ENCODE measurements at regions not wholly inside any gene's neighbourhood (a gene's known extent, or its start where the extent isn't known, plus 50 kb on each side); places are given as distances from the start of the nearest gene placed in this dataset.

GRCh38 chr6:165941249-165941775 lies 226.3 kb downstream of the TBXT start:
- no peak for TF ChIP-seq POLR2AphosphoS5 (IDR thresholded peaks at IDR 0.05; ENCODE audit: low read depth, low read length)
- no peak for TF ChIP-seq REST (IDR thresholded peaks at IDR 0.05; ENCODE audit: insufficient read depth in 1 of 2, low read depth in 2 of 2, low read length in 1 of 2)
- TF ChIP-seq SIN3A (IDR thresholded peaks at IDR 0.05; ENCODE audit: borderline replicate concordance, insufficient read depth, low read depth, low read length): no peak
- no peak for TF ChIP-seq TCF7L2 (IDR thresholded peaks at IDR 0.05; ENCODE audit: low read depth, low read length)
- CTCF ChIA-PET: no interaction called here
- DNase-seq (ENCODE audit: low read depth, low spot score) (no peak), ATAC-seq (no peak)
- no peak overlapping the region for H3K4me3 ChIP-seq (ENCODE audit: low read depth in 2 of 2, low read length in 2 of 2)
- no peaks in the 10 kb centered on the region for H3K9me3 ChIP-seq (ENCODE audit: control insufficient read depth, insufficient read depth, low read depth, low read length)
- in situ Hi-C loops (cut with HindIII; ENCODE audit: low pct_unique_long_range_greater_than_20kb, low sequenced_read_pairs) (no loop called here), intact Hi-C loops (cut with micrococcal nuclease; ENCODE audit: unreplicated experiment) (no loop called here)
- no peaks in the 10 kb centered on the region for H3K36me3 ChIP-seq (ENCODE audit: control insufficient read depth, insufficient read depth, low read length)
- no peak overlapping the region for H3K27ac ChIP-seq (ENCODE audit: low read length)
- BruUV-seq (replicated peaks): no TSS peak
- peaks cover 7% of the 10 kb centered on the region; the same call in 1 of the 2 replicates for H3K27me3 ChIP-seq (ENCODE audit: control insufficient read depth, insufficient read depth, low read length)
- POLR2A ChIA-PET: no interaction called here
- no peaks in the 10 kb centered on the region for H3K4me1 ChIP-seq (ENCODE audit: control insufficient read depth, insufficient read depth, low read length)

- no peaks in the 10 kb centered on the region for H3K4me1 ChIP-seq (ENCODE audit: control insufficient read depth, insufficient read depth, low read length)
- no peaks in the 10 kb centered on the region for H3K9me3 ChIP-seq (ENCODE audit: control insufficient read depth, insufficient read depth, low read depth, low read length)
- ATAC-seq (no peak), DNase-seq (ENCODE audit: low read depth, low spot score) (no peak)
- ChIA-PET POLR2A (no interaction called here), CTCF (no interaction called here)
- H3K27ac ChIP-seq (ENCODE audit: low read length): no peak overlapping the region
- TF ChIP-seq TCF7L2 (IDR thresholded peaks at IDR 0.05; ENCODE audit: low read depth, low read length) (no peak), CTCF (IDR thresholded peaks at IDR 0.05) (no peak), REST (IDR thresholded peaks at IDR 0.05; ENCODE audit: insufficient read depth in 1 of 2, low read depth in 2 of 2, low read length in 1 of 2) (no peak), SIN3A (IDR thresholded peaks at IDR 0.05; ENCODE audit: borderline replicate concordance, insufficient read depth, low read depth, low read length) (no peak), POLR2AphosphoS5 (IDR thresholded peaks at IDR 0.05; ENCODE audit: low read depth, low read length) (no peak)
- H3K36me3 ChIP-seq (ENCODE audit: control insufficient read depth, insufficient read depth, low read length): no peaks in the 10 kb centered on the region
- no TSS peak for BruUV-seq (replicated peaks)
- intact Hi-C loops (cut with micrococcal nuclease; ENCODE audit: unreplicated experiment) (no loop called here), in situ Hi-C loops (cut with HindIII; ENCODE audit: low pct_unique_long_range_greater_than_20kb, low sequenced_read_pairs) (no loop called here)
- H3K4me3 ChIP-seq (ENCODE audit: low read depth in 2 of 2, low read length in 2 of 2): no peak overlapping the region
- H3K27me3 ChIP-seq (ENCODE audit: control insufficient read depth, insufficient read depth, low read length): peaks cover 10% of the 10 kb centered on the region; the same call in 1 of the 2 replicates
These were observed 227.3 kb downstream of the TBXT start for GRCh38 chr6:165940366-165940765.

Measured in Panc1 (cell line).